ENCODE measurements at regions not wholly inside any gene's neighbourhood (a gene's known extent, or its start where the extent isn't known, plus 50 kb on each side); places are given as distances from the start of the nearest gene placed in this dataset.

DNA sequence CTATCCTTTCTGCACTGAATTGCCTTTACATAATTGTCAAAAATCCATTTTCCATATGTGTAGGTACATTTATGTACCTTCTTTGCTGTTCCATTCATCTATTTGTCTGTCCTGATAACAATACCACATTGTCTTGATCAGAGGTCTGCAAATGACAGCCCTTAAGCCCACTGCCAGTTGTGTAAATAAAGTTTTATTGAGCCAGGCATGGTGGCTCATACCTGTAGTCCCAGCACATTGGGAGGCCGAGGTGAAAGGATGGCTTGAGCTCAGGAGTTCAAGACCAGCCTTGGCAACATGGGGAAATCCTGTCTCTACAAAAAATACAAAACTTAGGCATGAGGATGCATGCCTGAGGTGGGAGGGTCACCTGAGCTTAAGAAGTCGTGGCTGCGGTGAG lies 121.0 kb downstream of the TFCP2L1 start:
- DNase-seq (ENCODE audit: low read depth): no peak
- H3K4me3 ChIP-seq (ENCODE audit: low read depth, low read length): no peak overlapping the region
- TF ChIP-seq, protein P1, sequence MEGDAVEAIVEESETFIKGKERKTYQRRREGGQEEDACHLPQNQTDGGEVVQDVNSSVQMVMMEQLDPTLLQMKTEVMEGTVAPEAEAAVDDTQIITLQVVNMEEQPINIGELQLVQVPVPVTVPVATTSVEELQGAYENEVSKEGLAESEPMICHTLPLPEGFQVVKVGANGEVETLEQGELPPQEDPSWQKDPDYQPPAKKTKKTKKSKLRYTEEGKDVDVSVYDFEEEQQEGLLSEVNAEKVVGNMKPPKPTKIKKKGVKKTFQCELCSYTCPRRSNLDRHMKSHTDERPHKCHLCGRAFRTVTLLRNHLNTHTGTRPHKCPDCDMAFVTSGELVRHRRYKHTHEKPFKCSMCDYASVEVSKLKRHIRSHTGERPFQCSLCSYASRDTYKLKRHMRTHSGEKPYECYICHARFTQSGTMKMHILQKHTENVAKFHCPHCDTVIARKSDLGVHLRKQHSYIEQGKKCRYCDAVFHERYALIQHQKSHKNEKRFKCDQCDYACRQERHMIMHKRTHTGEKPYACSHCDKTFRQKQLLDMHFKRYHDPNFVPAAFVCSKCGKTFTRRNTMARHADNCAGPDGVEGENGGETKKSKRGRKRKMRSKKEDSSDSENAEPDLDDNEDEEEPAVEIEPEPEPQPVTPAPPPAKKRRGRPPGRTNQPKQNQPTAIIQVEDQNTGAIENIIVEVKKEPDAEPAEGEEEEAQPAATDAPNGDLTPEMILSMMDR (IDR thresholded peaks at IDR 0.05; ENCODE audit: control insufficient read depth, extremely low read depth, insufficient read depth): no peak

DNA sequence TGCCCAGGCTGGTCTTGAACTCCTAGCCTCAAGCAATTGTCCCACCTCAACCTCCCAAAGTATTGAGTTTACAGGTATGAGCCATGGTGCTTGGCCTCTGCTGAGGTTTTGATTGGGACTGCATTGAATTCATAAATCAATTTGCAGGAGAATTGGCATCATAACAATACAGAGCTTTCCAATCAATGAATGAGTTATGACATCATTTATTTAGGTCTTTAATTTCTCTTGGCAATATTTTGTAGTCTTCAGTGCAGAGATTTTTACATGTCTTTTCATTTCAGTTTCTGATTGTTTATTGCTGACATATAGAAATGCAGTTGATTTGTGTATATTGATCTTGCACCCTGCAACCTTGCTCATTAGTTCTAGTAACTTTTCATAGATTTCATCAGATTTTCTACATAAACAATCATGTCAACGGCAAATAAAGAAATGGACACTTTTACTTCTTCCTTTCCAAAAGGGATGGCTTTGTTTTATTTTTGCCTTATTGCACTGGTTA lies 119.9 kb downstream of the TFCP2L1 start:
- H3K4me3 ChIP-seq (ENCODE audit: low read depth, low read length): no peak overlapping the region
- DNase-seq (ENCODE audit: low read depth): no peak
- TF ChIP-seq, protein P1 (IDR thresholded peaks at IDR 0.05; ENCODE audit: control insufficient read depth, extremely low read depth, insufficient read depth): no peak

Data from LNCaP clone FGC (cell line).